K562 (cell line): ENCODE measurements at regions not wholly inside any gene's neighbourhood (a gene's known extent, or its start where the extent isn't known, plus 50 kb on each side); places are given as distances from the start of the nearest gene placed in this dataset.

Experiments
- ATAC-seq: fragments of 200-7000 bp; cut with Tn5 transposase; 3 replicates; pipeline ENCODE4 v1.9.1; 2020; ENCODE audit warnings: moderate library complexity
- BruUV-seq: library from RNA; stranded (reverse); fragments of 400-500 nt; replicated peaks from 2 replicates; lab custom pipeline; 2021; lab: Mats Ljungman, UMichigan
- CTCF ChIA-PET: fragments of 300-600 bp; formaldehyde crosslinking; extraction: SDS; loops from one replicate; lab custom pipeline; 2021; ENCODE audit warnings: low intra/inter-chr PET ratio; lab: Yijun Ruan, JAX
- POLR2A ChIA-PET: fragments of 300-600, 350-650 bp; sonication (Branson Sonifier 250); formaldehyde crosslinking; extraction: SDS; loops from one replicate; lab custom pipeline; 2021; ENCODE audit warnings: antibody characterized with exemption, inconsistent platforms; lab: Yijun Ruan, JAX
- DNase-seq, 4 experiments: peaks; one replicate each; pipeline versions ENCODE4 v3.0.0 to v3.0.0-alpha.2; 2011 to 2018; ENCODE audit warnings: low spot score in 3 of 4, mixed read lengths in 3 of 4; ENCODE audit errors: extremely low read depth in 1 of 4
- FAIRE-seq: peaks from 2 replicates; lab custom pipeline; 2011; peaks lifted over from hg19 to GRCh38; lab: Jason Lieb, UNC
- H2AFZ ChIP-seq: 2 replicates; pipeline ENCODE4 v1.6.0; 2011; ENCODE audit warnings: low read depth, low read length, control low read depth, inconsistent platforms
- H3K27ac ChIP-seq: fragments of 200-600 bp; 3 replicates; pipeline ENCODE4 v1.8.0; 2011; ENCODE audit warnings: low read depth, mild to moderate bottlenecking, control low read depth, inconsistent platforms, low read length, moderate library complexity, mixed read lengths; ENCODE audit errors: extremely low read depth
- H3K27me3 ChIP-seq, 2 experiments: fragments of 300-600 bp in 1 of 2; 2 replicates in 1 of 2; 3 replicates in 1 of 2; pipeline versions ENCODE4 v1.6.0 to v1.8.0; 2011; ENCODE audit warnings: inconsistent platforms in 2 of 2, low read length in 2 of 2, mild to moderate bottlenecking in 1 of 2, mixed read lengths in 1 of 2, moderate library complexity in 1 of 2; ENCODE audit not compliant: control insufficient read depth in 2 of 2, insufficient read depth in 2 of 2
- H3K36me3 ChIP-seq: fragments of 300-600 bp; 3 replicates; pipeline ENCODE4 v1.8.0; 2011; ENCODE audit warnings: mild to moderate bottlenecking, low read length, inconsistent platforms; ENCODE audit not compliant: control insufficient read depth, insufficient read depth
- H3K4me1 ChIP-seq, 2 experiments: fragments of 200-600 bp in 1 of 2; replicated peaks in 1 of 2; 2 replicates in 1 of 2; 3 replicates in 1 of 2; pipeline versions ENCODE4 v1.5.1 to v1.8.0; 2011; ENCODE audit warnings: inconsistent platforms in 2 of 2, low read length in 2 of 2, mild to moderate bottlenecking in 1 of 2, mixed read lengths in 1 of 2, moderate library complexity in 1 of 2; ENCODE audit not compliant: control insufficient read depth in 2 of 2, insufficient read depth in 2 of 2
- H3K4me2 ChIP-seq: 2 replicates; pipeline ENCODE4 v1.6.1; 2011; ENCODE audit warnings: low read length, control low read depth, inconsistent platforms, mixed read lengths; ENCODE audit not compliant: insufficient read depth
- H3K4me3 ChIP-seq: fragments of 200-600 bp; sonication (generic), shearing (Covaris generic); 2 replicates; pipeline ENCODE4 v1.5.1; 2016; ENCODE audit warnings: control low read depth, inconsistent platforms
- H3K79me2 ChIP-seq: fragments of 200-600 bp; 3 replicates; pipeline ENCODE4 v1.8.0; 2011; ENCODE audit warnings: low read length, inconsistent platforms; ENCODE audit not compliant: control insufficient read depth, insufficient read depth
- H3K9ac ChIP-seq, 2 experiments: 2 replicates each; pipeline versions ENCODE4 v1.6.0 to v1.6.1; 2011; ENCODE audit warnings: low read depth in 2 of 2, low read length in 2 of 2, control low read depth in 1 of 2, inconsistent platforms in 1 of 2, mild to moderate bottlenecking in 1 of 2, mixed read lengths in 1 of 2; ENCODE audit not compliant: insufficient read depth in 1 of 2
- H3K9me1 ChIP-seq: one replicate; pipeline ENCODE4 v1.6.0; 2011; ENCODE audit warnings: inconsistent platforms, mild to moderate bottlenecking, low read length, moderate library complexity; ENCODE audit not compliant: control insufficient read depth, insufficient read depth
- H3K9me3 ChIP-seq: replicated peaks from 2 replicates; pipeline ENCODE4 v1.5.1; 2011; ENCODE audit warnings: low read depth, low read length, inconsistent platforms; ENCODE audit not compliant: control insufficient read depth, insufficient read depth
- H4K20me1 ChIP-seq: replicated peaks from 2 replicates; pipeline ENCODE4 v1.6.1; 2011; ENCODE audit warnings: low read length, inconsistent platforms, mixed read lengths; ENCODE audit not compliant: control insufficient read depth, insufficient read depth
- NFIC ChIP-seq: fragments of 450-650 bp; IDR thresholded peaks from 2 replicates; pipeline ENCODE4 v1.6.1; 2017; ENCODE audit warnings: mild to moderate bottlenecking, inconsistent platforms
- THRB ChIP-seq: fragments of 450-650 bp; formaldehyde crosslinking; conservative IDR thresholded peaks from 2 replicates; pipeline ENCODE4 v1.4.0; 2022; ENCODE audit warnings: mild to moderate bottlenecking, missing genetic modification characterization
- ZBTB40 ChIP-seq, 2 experiments: fragments of 450-650 bp in 1 of 2; sonication (generic) in 1 of 2; formaldehyde crosslinking in 1 of 2; IDR thresholded peaks; 2 replicates each; pipeline versions ENCODE4 v1.7.1 to v1.9.0; 2016 to 2022; ENCODE audit warnings: inconsistent platforms in 1 of 2, mild to moderate bottlenecking in 1 of 2, missing genetic modification reagents in 1 of 2
- ZNF561 ChIP-seq: fragments of 450-650 bp; formaldehyde crosslinking; conservative IDR thresholded peaks from 2 replicates; pipeline ENCODE4 v1.4.0; 2020; ENCODE audit warnings: mild to moderate bottlenecking, moderate library complexity
- WGBS: fragments of 100-300 bp; shearing (Covaris generic); methylation state at CpG from one replicate; pipeline ENCODE4 v1.1.6; 2016; ENCODE audit warnings: low coverage, mixed read lengths; ENCODE audit not compliant: insufficient coverage; ENCODE audit errors: missing lambda C conversion rate; 5-methylcytosine and 5-hydroxymethylcytosine counted together
- in situ Hi-C: fragments of 300-500 bp; cut with MboI; formaldehyde crosslinking; loops from 4 replicates; pipeline ENCODE4 v1.15.0; 2018; ENCODE audit warnings: inconsistent platforms, mixed read lengths
- intact Hi-C: fragments of 100-400 bp; cut with micrococcal nuclease; formaldehyde crosslinking; loops from 2 replicates; pipeline ENCODE4 v1.14.2; 2022
- TF ChIP-seq, protein P1 (sequence below): fragments of 250-450 bp; sonication (Bioruptor Pico); IDR thresholded peaks from 2 replicates; pipeline ENCODE4 v1.5.1; 2021; ENCODE audit warnings: mild to moderate bottlenecking

- H3K4me3 ChIP-seq = no peak overlapping the region
- no TSS peak for BruUV-seq
- in situ Hi-C loops = no loop called here
These were observed 215.9 kb upstream of the STAC start for GRCh38 chr3:36164400-36164799.

More at GRCh38 chr3:36164400-36164799, 215.9 kb upstream of the STAC start:
- ATAC-seq = no peak
- Histone ChIP-seq H3K27ac (no peak overlapping the region), H3K9me3 (no peaks in the 10 kb centered on the region; the same call in 1 of the 2 replicates), H3K4me2 (no peak overlapping the region), H3K4me1 (no peaks in the 10 kb centered on the region), H2AFZ (no peak overlapping the region), H3K36me3 (no peaks in the 10 kb centered on the region), H3K9ac (no peak overlapping the region), H3K9me1 (no peaks in the 10 kb centered on the region), H3K27me3 (no peaks in the 10 kb centered on the region), H3K79me2 (no peaks in the 10 kb centered on the region), H4K20me1 (no peaks in the 10 kb centered on the region)
- intact Hi-C loops = no loop called here
- no peak for DNase-seq
- CTCF ChIA-PET = no interaction called here
- POLR2A ChIA-PET = no interaction called here
- TF ChIP-seq ZBTB40 (IDR thresholded peaks at IDR 0.05) (no peak), ZBTB40 (CRISPR knock-in tag; IDR thresholded peaks at IDR 0.05) (no peak), THRB (CRISPR knock-in tag) (no peak), ZNF561 (CRISPR knock-in tag) (no peak), NFIC (peak; percentile 28; the same call in 1 of the 2 replicates)
- TF ChIP-seq, protein P1, sequence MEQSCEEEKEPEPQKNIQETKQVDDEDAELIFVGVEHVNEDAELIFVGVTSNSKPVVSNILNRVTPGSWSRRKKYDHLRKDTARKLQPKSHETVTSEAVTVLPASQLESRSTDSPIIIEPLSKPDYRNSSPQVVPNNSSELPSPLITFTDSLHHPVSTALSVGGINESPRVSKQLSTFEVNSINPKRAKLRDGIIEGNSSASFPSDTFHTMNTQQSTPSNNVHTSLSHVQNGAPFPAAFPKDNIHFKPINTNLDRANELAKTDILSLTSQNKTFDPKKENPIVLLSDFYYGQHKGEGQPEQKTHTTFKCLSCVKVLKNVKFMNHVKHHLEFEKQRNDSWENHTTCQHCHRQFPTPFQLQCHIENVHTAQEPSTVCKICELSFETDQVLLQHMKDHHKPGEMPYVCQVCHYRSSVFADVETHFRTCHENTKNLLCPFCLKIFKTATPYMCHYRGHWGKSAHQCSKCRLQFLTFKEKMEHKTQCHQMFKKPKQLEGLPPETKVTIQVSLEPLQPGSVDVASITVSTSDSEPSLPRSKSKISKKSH = no peak
- WGBS = 2% methylated on average over 3 of the region's 3 CpGs
- no peak for FAIRE-seq
